GM23338 (cell line): ENCODE measurements at regions not wholly inside any gene's neighbourhood (a gene's known extent, or its start where the extent isn't known, plus 50 kb on each side); places are given as distances from the start of the nearest gene placed in this dataset.

ENCODE experiments used
- ATAC-seq: fragments of 200-7000 bp; cut with Tn5 transposase; 3 replicates; pipeline ENCODE4 v1.9.1; 2020
- DNase-seq: peaks from one replicate; pipeline ENCODE4 v3.0.0-alpha.2; 2015; ENCODE audit warnings: low spot score
- H2AFZ ChIP-seq: fragments of 200-600 bp; sonication (generic); 2 replicates; pipeline ENCODE4 v1.8.0; 2016; ENCODE audit warnings: antibody characterized with exemption, mild to moderate bottlenecking, moderate library complexity
- H3F3A ChIP-seq: fragments of 200-600 bp; sonication (generic); replicated peaks from 2 replicates; pipeline ENCODE4 v1.8.0; 2017; ENCODE audit warnings: antibody characterized with exemption, mixed run types, low read depth
- H3K27ac ChIP-seq: fragments of 200-600 bp; sonication (generic); 2 replicates; pipeline ENCODE4 v1.6.1; 2016; ENCODE audit warnings: low read depth
- H3K27me3 ChIP-seq: fragments of 200-600 bp; sonication (generic); 2 replicates; pipeline ENCODE4 v1.8.0; 2016; ENCODE audit warnings: mild to moderate bottlenecking, mixed run types, moderate library complexity; ENCODE audit not compliant: insufficient read depth
- H3K36me3 ChIP-seq: fragments of 200-600 bp; sonication (generic); 2 replicates; pipeline ENCODE4 v1.8.0; 2016; ENCODE audit warnings: mild to moderate bottlenecking; ENCODE audit not compliant: insufficient read depth
- H3K4me1 ChIP-seq: fragments of 200-600 bp; sonication (generic); 2 replicates; pipeline ENCODE4 v1.8.0; 2016; ENCODE audit warnings: mild to moderate bottlenecking, moderate library complexity; ENCODE audit not compliant: insufficient read depth
- H3K4me2 ChIP-seq: fragments of 200-600 bp; sonication (generic); 2 replicates; pipeline ENCODE4 v1.7.1; 2017; ENCODE audit warnings: mixed run types
- H3K4me3 ChIP-seq: fragments of 200-600 bp; sonication (generic); 2 replicates; pipeline ENCODE4 v1.6.1; 2016; ENCODE audit warnings: mixed run types
- H3K79me2 ChIP-seq: fragments of 200-600 bp; sonication (generic); replicated peaks from 2 replicates; pipeline ENCODE4 v1.8.0; 2017; ENCODE audit warnings: mild to moderate bottlenecking; ENCODE audit not compliant: insufficient read depth
- H3K9me2 ChIP-seq: fragments of 200-600 bp; sonication (generic); 2 replicates; pipeline ENCODE4 v1.8.0; 2017; ENCODE audit not compliant: insufficient read depth
- H4K20me1 ChIP-seq: fragments of 200-600 bp; sonication (generic); replicated peaks from 2 replicates; pipeline ENCODE4 v1.8.0; 2017; ENCODE audit warnings: mild to moderate bottlenecking; ENCODE audit not compliant: insufficient read depth
- H3K27ac Mint-ChIP-seq: 2 replicates; pipeline ENCODE4 v1.8.0; 2020; ENCODE audit warnings: inconsistent platforms, mild to moderate bottlenecking, moderate library complexity, mixed read lengths
- H3K27me3 Mint-ChIP-seq: 3 replicates; pipeline ENCODE4 v1.8.0; 2022; ENCODE audit warnings: low read depth, mild to moderate bottlenecking, moderate library complexity, mixed read lengths, inconsistent platforms; ENCODE audit not compliant: insufficient read depth, poor library complexity
- H3K36me3 Mint-ChIP-seq: 3 replicates; pipeline ENCODE4 v1.8.0; 2021; ENCODE audit warnings: low read depth, mild to moderate bottlenecking, inconsistent platforms, moderate library complexity, mixed read lengths
- H3K4me1 Mint-ChIP-seq: 3 replicates; pipeline ENCODE4 v1.8.0; 2020; ENCODE audit warnings: mild to moderate bottlenecking, inconsistent platforms, mixed read lengths
- H3K4me3 Mint-ChIP-seq: 3 replicates; pipeline ENCODE4 v1.8.0; 2021; ENCODE audit warnings: moderate library complexity, mild to moderate bottlenecking, inconsistent platforms, mixed read lengths
- H3K9me3 Mint-ChIP-seq: 3 replicates; pipeline ENCODE4 v1.8.0; 2020; ENCODE audit warnings: moderate library complexity, mild to moderate bottlenecking, inconsistent platforms, mixed read lengths
- CREB1 ChIP-seq: fragments of 250-450 bp; sonication (Bioruptor Pico); IDR thresholded peaks from 2 replicates; pipeline ENCODE4 v1.5.0; 2020; ENCODE audit warnings: low read depth, mild to moderate bottlenecking, moderate library complexity
- CTCF ChIP-seq, 2 experiments: fragments of 200-600 bp in 1 of 2; sonication (generic) in 1 of 2; conservative IDR thresholded peaks; 2 replicates each; pipeline versions ENCODE4 v1.5.1 to v1.6.1; 2016 to 2017; ENCODE audit warnings: antibody characterized with exemption in 2 of 2, low read depth in 2 of 2, mild to moderate bottlenecking in 2 of 2, moderate library complexity in 1 of 2
- EZH2 ChIP-seq: fragments of 200-600 bp; sonication (generic); IDR thresholded peaks from one replicate; pipeline ENCODE4 v1.8.0; 2017; ENCODE audit warnings: antibody characterized with exemption, mild to moderate bottlenecking, low read depth; ENCODE audit not compliant: unreplicated experiment
- JUNB ChIP-seq: IDR thresholded peaks from one replicate; pipeline ENCODE4 v1.6.1; 2016; ENCODE audit warnings: antibody characterized with exemption; ENCODE audit not compliant: unreplicated experiment
- NANOG ChIP-seq: IDR thresholded peaks from 2 replicates; pipeline ENCODE4 v1.6.1; 2016; ENCODE audit warnings: antibody characterized with exemption, borderline replicate concordance
- POLR2AphosphoS5 ChIP-seq: IDR thresholded peaks from 2 replicates; pipeline ENCODE4 v1.6.1; 2016; ENCODE audit warnings: antibody characterized with exemption, low read depth
- REST ChIP-seq: IDR thresholded peaks from one replicate; pipeline ENCODE4 v1.6.1; 2018; ENCODE audit warnings: antibody characterized with exemption; ENCODE audit not compliant: unreplicated experiment
- STAT1 ChIP-seq: IDR thresholded peaks from one replicate; pipeline ENCODE4 v1.6.1; 2016; ENCODE audit warnings: antibody characterized with exemption; ENCODE audit not compliant: unreplicated experiment
- ZNF114 ChIP-seq: fragments of 250-450 bp; sonication (Bioruptor Pico); IDR thresholded peaks from 2 replicates; pipeline ENCODE4 v1.5.0; 2020; ENCODE audit warnings: mild to moderate bottlenecking, moderate library complexity
- ZNF331 ChIP-seq: fragments of 250-450 bp; sonication (Bioruptor Pico); IDR thresholded peaks from 2 replicates; pipeline ENCODE4 v1.5.0; 2020; ENCODE audit warnings: low read depth, mild to moderate bottlenecking, moderate library complexity

- TF ChIP-seq REST (no peak), ZNF331 (CRISPR knock-in tag) (no peak)
Measured at GRCh38 chr11:33448461-33449130, 191.4 kb downstream of the HIPK3 start (continued).

GRCh38 chr11:33445761-33446161 is 188.6 kb downstream of the HIPK3 start:
- Mint-ChIP-seq H3K9me3 (peaks cover 6% of the 10 kb centered on the region; the same call in 2 of the 3 replicates), H3K36me3 (no peaks in the 10 kb centered on the region), H3K27ac (no peak overlapping the region), H3K4me1 (no peaks in the 10 kb centered on the region), H3K27me3 (no peaks in the 10 kb centered on the region), H3K4me3 (no peak overlapping the region)
- no peak overlapping the region for H3K4me3 ChIP-seq
- DNase-seq (no peak), ATAC-seq (no peak)
- H3K4me1 ChIP-seq: no peaks in the 10 kb centered on the region
- no peaks in the 10 kb centered on the region for H3K9me2 ChIP-seq
- H4K20me1 ChIP-seq: no peaks in the 10 kb centered on the region; the same call in 1 of the 2 replicates
- H3F3A ChIP-seq: no peaks in the 10 kb centered on the region
- H2AFZ ChIP-seq: no peak overlapping the region
- no peaks in the 10 kb centered on the region for H3K27me3 ChIP-seq
- no peaks in the 10 kb centered on the region for H3K36me3 ChIP-seq
- H3K4me2 ChIP-seq: no peak overlapping the region
- H3K79me2 ChIP-seq: no peaks in the 10 kb centered on the region
- no peak overlapping the region for H3K27ac ChIP-seq
- TF ChIP-seq CREB1 (CRISPR knock-in tag) (no peak), CTCF (conservative IDR thresholded peaks at IDR 0.05; ENCODE audit: low read depth in 2 of 2) (no peak), POLR2AphosphoS5 (no peak), STAT1 (no peak), NANOG (no peak), REST (no peak), ZNF331 (CRISPR knock-in tag) (no peak), EZH2 (no peak), JUNB (no peak), ZNF114 (CRISPR knock-in tag) (no peak)
